OCI-LY1 (cell line): ENCODE measurements at regions not wholly inside any gene's neighbourhood (a gene's known extent, or its start where the extent isn't known, plus 50 kb on each side); places are given as distances from the start of the nearest gene placed in this dataset.

Experiments used
- H2AFZ ChIP-seq: fragments of 200-600 bp; sonication (generic), shearing (Covaris generic); 2 replicates; pipeline ENCODE4 v1.6.0; 2014; ENCODE audit warnings: antibody characterized with exemption, mild to moderate bottlenecking, low read length
- H3F3A ChIP-seq: fragments of 200-600 bp; sonication (generic), shearing (Covaris generic); 2 replicates; pipeline ENCODE4 v1.6.0; 2014; ENCODE audit warnings: mild to moderate bottlenecking, antibody characterized with exemption, low read length, moderate library complexity; ENCODE audit not compliant: insufficient read depth
- H3K27ac ChIP-seq: fragments of 200-600 bp; sonication (generic); 2 replicates; pipeline ENCODE4 v1.5.1; 2014; ENCODE audit warnings: low read length, mixed run types, mild to moderate bottlenecking, low read depth; ENCODE audit not compliant: poor library complexity, severe bottlenecking
- H3K27me3 ChIP-seq: fragments of 200-600 bp; sonication (generic); 2 replicates; pipeline ENCODE4 v1.6.0; 2014; ENCODE audit warnings: antibody characterized with exemption, mild to moderate bottlenecking, low read length, moderate library complexity; ENCODE audit not compliant: insufficient read depth
- H3K36me3 ChIP-seq: fragments of 200-600 bp; sonication (generic); 2 replicates; pipeline ENCODE4 v1.6.1; 2014; ENCODE audit warnings: mild to moderate bottlenecking, antibody characterized with exemption, low read length, moderate library complexity, mixed read lengths; ENCODE audit not compliant: insufficient read depth
- H3K4me1 ChIP-seq: fragments of 200-600 bp; sonication (generic); 2 replicates; pipeline ENCODE4 v1.5.1; 2014; ENCODE audit warnings: mild to moderate bottlenecking, low read length, moderate library complexity; ENCODE audit not compliant: insufficient read depth, severe bottlenecking
- H3K4me2 ChIP-seq: fragments of 200-600 bp; sonication (generic), shearing (Covaris generic); 2 replicates; pipeline ENCODE4 v1.6.1; 2014; ENCODE audit warnings: low read length
- H3K4me3 ChIP-seq: fragments of 200-600 bp; sonication (generic); 2 replicates; pipeline ENCODE4 v1.5.1; 2014; ENCODE audit warnings: low read length, low read depth, mild to moderate bottlenecking, mixed read lengths; ENCODE audit not compliant: poor library complexity, severe bottlenecking
- H3K79me2 ChIP-seq: fragments of 200-600 bp; shearing (Covaris generic); 2 replicates; pipeline ENCODE4 v1.6.1; 2016; ENCODE audit warnings: mixed run types, low read length, mixed read lengths; ENCODE audit not compliant: insufficient read depth
- H3K9ac ChIP-seq: fragments of 200-600 bp; sonication (generic), shearing (Covaris generic); 2 replicates; pipeline ENCODE4 v1.6.1; 2014; ENCODE audit warnings: mild to moderate bottlenecking, low read length, mixed read lengths
- H3K9me2 ChIP-seq: fragments of 200-600 bp; sonication (generic), shearing (Covaris generic); 2 replicates; pipeline ENCODE4 v1.6.1; 2014; ENCODE audit warnings: low read depth, mild to moderate bottlenecking, low read length, mixed read lengths
- H3K9me3 ChIP-seq: fragments of 200-600 bp; shearing (Covaris generic); 2 replicates; pipeline ENCODE4 v1.6.1; 2014; ENCODE audit warnings: low read length, mixed read lengths
- H4K20me1 ChIP-seq: fragments of 200-600 bp; sonication (generic), shearing (Covaris generic); 2 replicates; pipeline ENCODE4 v1.6.0; 2016; ENCODE audit warnings: mild to moderate bottlenecking, low read length; ENCODE audit not compliant: insufficient read depth
- CTCF ChIP-seq: fragments of 200-600 bp; sonication (generic), shearing (Covaris generic); IDR thresholded peaks from 2 replicates; pipeline ENCODE4 v1.5.1; 2017; ENCODE audit warnings: mild to moderate bottlenecking, antibody characterized with exemption, low read length, moderate library complexity, mixed read lengths
- EZH2 ChIP-seq: fragments of 200-600 bp; sonication (generic), shearing (Covaris generic); IDR thresholded peaks from 2 replicates; pipeline ENCODE4 v1.8.0; 2017; ENCODE audit warnings: borderline replicate concordance, mixed run types, mild to moderate bottlenecking, antibody characterized with exemption, low read length, moderate library complexity, mixed read lengths

GRCh38 chr4:164536814-164537213, 217.1 kb upstream of the SMIM31 start:
- H3K79me2 ChIP-seq = no peaks in the 10 kb centered on the region
- no peak overlapping the region for H3K4me3 ChIP-seq
- H3K9ac ChIP-seq = no peak overlapping the region
- no peaks in the 10 kb centered on the region for H3K27me3 ChIP-seq
- no peaks in the 10 kb centered on the region for H3K9me2 ChIP-seq
- TF ChIP-seq EZH2 = no peak
- no peak for TF ChIP-seq CTCF
- H3K4me1 ChIP-seq = no peaks in the 10 kb centered on the region
- no peaks in the 10 kb centered on the region for H3K36me3 ChIP-seq
- H3K27ac ChIP-seq = no peak overlapping the region
- no peaks in the 10 kb centered on the region for H4K20me1 ChIP-seq
- no peak overlapping the region for H2AFZ ChIP-seq
- H3K9me3 ChIP-seq = no peaks in the 10 kb centered on the region
- no peaks in the 10 kb centered on the region for H3F3A ChIP-seq
- no peak overlapping the region for H3K4me2 ChIP-seq

DNA sequence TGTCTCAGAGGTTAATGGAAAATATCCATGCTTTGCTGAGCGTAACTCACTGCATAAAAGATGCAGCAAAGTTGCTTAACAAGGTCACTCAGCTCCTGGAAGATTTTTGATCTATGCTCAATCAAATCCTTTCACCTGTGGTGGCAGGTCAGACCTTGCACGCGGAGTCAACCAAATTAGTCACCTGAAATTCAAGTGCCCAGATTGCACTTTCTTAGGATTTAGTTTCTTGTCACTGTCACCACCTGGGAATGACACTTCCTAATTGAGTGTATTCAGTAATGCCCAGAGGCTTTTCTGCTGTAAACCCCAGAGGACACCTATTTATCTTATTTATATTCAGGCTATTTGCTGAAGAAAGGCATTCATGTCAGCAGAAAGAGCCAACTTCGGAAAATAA, 215.8 kb upstream of the SMIM31 start:
- no peaks in the 10 kb centered on the region for H3F3A ChIP-seq
- no peaks in the 10 kb centered on the region for H4K20me1 ChIP-seq
- H3K9me3 ChIP-seq = no peaks in the 10 kb centered on the region
- H3K79me2 ChIP-seq = no peaks in the 10 kb centered on the region
- no peak overlapping the region for H2AFZ ChIP-seq
- H3K4me2 ChIP-seq = no peak overlapping the region
- no peaks in the 10 kb centered on the region for H3K27me3 ChIP-seq
- no peak overlapping the region for H3K9ac ChIP-seq
- no peaks in the 10 kb centered on the region for H3K4me1 ChIP-seq
- no peaks in the 10 kb centered on the region for H3K36me3 ChIP-seq
- no peak overlapping the region for H3K27ac ChIP-seq
- H3K4me3 ChIP-seq = no peak overlapping the region
- no peaks in the 10 kb centered on the region for H3K9me2 ChIP-seq
- no peak for TF ChIP-seq EZH2
- no peak for TF ChIP-seq CTCF

GRCh38 chr4:164540987-164541386, 212.9 kb upstream of the SMIM31 start:
- no peak for TF ChIP-seq CTCF
- no peak for TF ChIP-seq EZH2
- no peak overlapping the region for H3K27ac ChIP-seq
- H3K9me3 ChIP-seq = no peaks in the 10 kb centered on the region
- no peak overlapping the region for H3K9ac ChIP-seq
- H3K27me3 ChIP-seq = no peaks in the 10 kb centered on the region
- no peaks in the 10 kb centered on the region for H3K4me1 ChIP-seq
- H4K20me1 ChIP-seq = no peaks in the 10 kb centered on the region
- H3K9me2 ChIP-seq = no peaks in the 10 kb centered on the region
- H2AFZ ChIP-seq = no peak overlapping the region
- H3K79me2 ChIP-seq = no peaks in the 10 kb centered on the region
- H3K36me3 ChIP-seq = no peaks in the 10 kb centered on the region
- H3K4me3 ChIP-seq = no peak overlapping the region
- H3F3A ChIP-seq = no peaks in the 10 kb centered on the region
- no peak overlapping the region for H3K4me2 ChIP-seq
